SK-N-SH (cell line): ENCODE measurements at regions not wholly inside any gene's neighbourhood (a gene's known extent, or its start where the extent isn't known, plus 50 kb on each side); places are given as distances from the start of the nearest gene placed in this dataset.
A peak's percentile ranks its signal among the peaks of the same experiment; 100 is the strongest.
"Not testable (repeated sequence)": the region's sequence is repeated elsewhere in the genome, so short reads cannot be mapped to it uniquely, and the experiment has no call there.

Source experiments
- CTCF ChIA-PET: fragments of 300-600, 350-600 bp; formaldehyde crosslinking; extraction: SDS; loops from one replicate; lab custom pipeline; 2021; lab: Yijun Ruan, JAX
- POLR2A ChIA-PET: fragments of 350-600 bp; sonication (Branson Sonifier 250); formaldehyde crosslinking; extraction: SDS; loops from one replicate; lab custom pipeline; 2020; ENCODE audit warnings: antibody characterized with exemption, inconsistent platforms; lab: Yijun Ruan, JAX
- DNase-seq: peaks from one replicate; pipeline ENCODE4 v3.0.0; 2012
- H2AFZ ChIP-seq: fragments of 200-600 bp; sonication (generic); 2 replicates; pipeline ENCODE4 v1.8.1; 2016; ENCODE audit warnings: antibody characterized with exemption, mild to moderate bottlenecking, low read depth
- H3F3A ChIP-seq: fragments of 200-600 bp; sonication (generic); replicated peaks from 2 replicates; pipeline ENCODE3; 2016; ENCODE audit warnings: antibody characterized with exemption, mild to moderate bottlenecking; ENCODE audit not compliant: insufficient read depth
- H3K27ac ChIP-seq, 2 experiments: fragments of 200-500 bp in 1 of 2; fragments of 200-600 bp in 1 of 2; sonication (Bioruptor generic) in 1 of 2; sonication (generic), shearing (Covaris generic) in 1 of 2; 2 replicates each; pipeline versions ENCODE4 v1.5.1 to v1.6.1; 2014 to 2016; ENCODE audit warnings: low read depth in 2 of 2, inconsistent platforms in 1 of 2, low read length in 1 of 2, mild to moderate bottlenecking in 1 of 2, mixed read lengths in 1 of 2
- H3K27me3 ChIP-seq: fragments of 200-600 bp; sonication (generic), shearing (Covaris generic); 2 replicates; pipeline ENCODE4 v1.6.1; 2016; ENCODE audit warnings: mixed run types; ENCODE audit not compliant: insufficient read depth
- H3K36me3 ChIP-seq, 2 experiments: fragments of 200-500 bp in 1 of 2; fragments of 200-600 bp in 1 of 2; sonication (Bioruptor generic) in 1 of 2; sonication (generic) in 1 of 2; replicated peaks in 1 of 2; 2 replicates each; pipeline versions ENCODE3 to v1.5.1; 2014 to 2016; ENCODE audit warnings: low read length in 1 of 2, mild to moderate bottlenecking in 1 of 2; ENCODE audit not compliant: insufficient read depth in 2 of 2, control insufficient read depth in 1 of 2
- H3K4me1 ChIP-seq, 2 experiments: fragments of 200-500 bp in 1 of 2; fragments of 200-600 bp in 1 of 2; sonication (Bioruptor generic) in 1 of 2; sonication (generic), shearing (Covaris generic) in 1 of 2; 2 replicates each; pipeline versions ENCODE4 v1.5.1 to v1.6.1; 2014 to 2016; ENCODE audit warnings: low read depth in 1 of 2, low read length in 1 of 2, mixed run types in 1 of 2; ENCODE audit not compliant: insufficient read depth in 2 of 2, control insufficient read depth in 1 of 2
- H3K4me2 ChIP-seq: fragments of 200-600 bp; sonication (generic), shearing (Covaris generic); 2 replicates; pipeline ENCODE4 v1.6.1; 2017; ENCODE audit warnings: mixed run types
- H3K4me3 ChIP-seq, 2 experiments: fragments of 200-500 bp in 1 of 2; fragments of 200-600 bp in 1 of 2; sonication (Bioruptor generic) in 1 of 2; sonication (generic), shearing (Covaris generic) in 1 of 2; 2 replicates each; pipeline versions ENCODE4 v1.5.1 to v1.8.1; 2014 to 2016; ENCODE audit warnings: low read depth in 2 of 2, inconsistent platforms in 1 of 2, low read length in 1 of 2, mild to moderate bottlenecking in 1 of 2, mixed read lengths in 1 of 2, moderate library complexity in 1 of 2
- H3K79me2 ChIP-seq: fragments of 200-600 bp; sonication (generic); 2 replicates; pipeline ENCODE4 v1.8.1; 2017; ENCODE audit warnings: mild to moderate bottlenecking; ENCODE audit not compliant: insufficient read depth
- H3K9ac ChIP-seq: fragments of 200-600 bp; sonication (generic); 2 replicates; pipeline ENCODE4 v1.6.1; 2017; ENCODE audit warnings: mixed run types
- H3K9me2 ChIP-seq: fragments of 200-600 bp; sonication (generic); 2 replicates; pipeline ENCODE4 v1.6.1; 2017; ENCODE audit warnings: mixed run types
- H3K9me3 ChIP-seq: fragments of 200-600 bp; sonication (generic); 2 replicates; pipeline ENCODE4 v1.6.1; 2017; ENCODE audit warnings: mixed run types, mild to moderate bottlenecking, moderate library complexity
- H4K20me1 ChIP-seq: fragments of 200-600 bp; sonication (generic); 2 replicates; pipeline ENCODE4 v1.6.1; 2017; ENCODE audit warnings: mild to moderate bottlenecking, mixed run types; ENCODE audit not compliant: insufficient read depth
- CHD2 ChIP-seq: fragments of 150-350 bp; IDR thresholded peaks from 2 replicates; pipeline ENCODE4 v1.6.1; 2018; ENCODE audit warnings: low read length; ENCODE audit not compliant: partially characterized antibody
- EP300 ChIP-seq, 2 experiments: IDR thresholded peaks; 2 replicates each; pipeline versions ENCODE4 v1.4.0 to v1.6.1; 2012; ENCODE audit warnings: borderline replicate concordance in 1 of 2, low read depth in 1 of 2, low read length in 1 of 2
- FOXJ3 ChIP-seq: sonication (generic); formaldehyde crosslinking; IDR thresholded peaks from 2 replicates; pipeline ENCODE4 v1.5.1; 2020; ENCODE audit warnings: mild to moderate bottlenecking, missing genetic modification reagents
- NFIC ChIP-seq: IDR thresholded peaks from 2 replicates; pipeline ENCODE4 v1.4.0; 2012; ENCODE audit warnings: borderline replicate concordance
- PBX3 ChIP-seq: IDR thresholded peaks from 2 replicates; pipeline ENCODE4; 2012
- RCOR1 ChIP-seq: fragments of 150-350 bp; IDR thresholded peaks from 2 replicates; pipeline ENCODE4 v1.6.1; 2017; ENCODE audit warnings: antibody characterized with exemption, low read length
- TCF12 ChIP-seq: IDR thresholded peaks from 2 replicates; pipeline ENCODE4 v1.4.0; 2012
- WGBS: methylation state at CpG from one replicate; pipeline ENCODE4 v1.1.6; 2017; ENCODE audit warnings: low lambda C conversion rate; 5-methylcytosine and 5-hydroxymethylcytosine counted together

GRCh38 chr12:54105809-54106208 is 52.2 kb downstream of the HOXC4 start:
- H3K9me3 ChIP-seq, H3K36me3 ChIP-seq, H3F3A ChIP-seq, H3K27me3 ChIP-seq, H3K4me2 ChIP-seq, H3K79me2 ChIP-seq, H3K4me3 ChIP-seq, H4K20me1 ChIP-seq, H3K4me1 ChIP-seq, H3K9ac ChIP-seq, H2AFZ ChIP-seq, H3K9me2 ChIP-seq, POLR2A ChIA-PET, DNase-seq, CTCF ChIA-PET, H3K27ac ChIP-seq: not testable (repeated sequence)
- 79% methylated on average over 2 of the region's 2 CpGs for WGBS

- CTCF ChIA-PET, H3K27ac ChIP-seq, H3K9ac ChIP-seq, POLR2A ChIA-PET, H3K27me3 ChIP-seq, DNase-seq, H3F3A ChIP-seq, H3K36me3 ChIP-seq, H4K20me1 ChIP-seq, H3K9me2 ChIP-seq, H3K9me3 ChIP-seq, H3K79me2 ChIP-seq, H3K4me1 ChIP-seq, H3K4me3 ChIP-seq, H3K4me2 ChIP-seq, H2AFZ ChIP-seq: not testable (repeated sequence)
- 76% methylated on average over 21 of the region's 29 CpGs for WGBS
These were observed 52.6 kb downstream of the HOXC4 start for GRCh38 chr12:54106252-54106651.

- POLR2A ChIA-PET, H3K9ac ChIP-seq, H3F3A ChIP-seq, H3K27ac ChIP-seq, H3K27me3 ChIP-seq, H3K4me2 ChIP-seq, H4K20me1 ChIP-seq, H3K79me2 ChIP-seq, DNase-seq, H3K36me3 ChIP-seq, H3K4me1 ChIP-seq, H3K4me3 ChIP-seq, H3K9me2 ChIP-seq, H2AFZ ChIP-seq, CTCF ChIA-PET, H3K9me3 ChIP-seq: not testable (repeated sequence)
- WGBS = 89% methylated on average over 53 of the region's 56 CpGs
These were observed 53.4 kb downstream of the HOXC4 start for GRCh38 chr12:54106803-54107579.

- CTCF ChIA-PET, H3K9me2 ChIP-seq, H2AFZ ChIP-seq, POLR2A ChIA-PET, H3K9me3 ChIP-seq, H3K36me3 ChIP-seq, H3K27ac ChIP-seq, H3K4me3 ChIP-seq, H3F3A ChIP-seq, H3K4me2 ChIP-seq, H3K27me3 ChIP-seq, H3K79me2 ChIP-seq, H3K9ac ChIP-seq, H4K20me1 ChIP-seq: not testable (repeated sequence)
- DNase-seq = peak; percentile 63
- 80% methylated on average over 1 of the region's 6 CpGs for WGBS
- H3K4me1 ChIP-seq = peaks cover 0 to 11% of the 10 kb centered on the region in 2 experiments; a peak in 1 of 4 replicates
- peak; percentile 23; the same call in 1 of the 2 replicates for TF ChIP-seq RCOR1
- peak; percentile 23 for TF ChIP-seq CHD2
- TF ChIP-seq PBX3 = peak; percentile 90
- TF ChIP-seq NFIC = peak; percentile 60
- peak in 1 of 2 experiments; percentile 60; a peak in 1 of 4 replicates for TF ChIP-seq EP300 (IDR thresholded peaks at IDR 0.05; ENCODE audit: borderline replicate concordance in 1 of 2, low read depth in 1 of 2, low read length in 1 of 2)
- peak; percentile 54; the same call in 1 of the 2 replicates for TF ChIP-seq FOXJ3
- peak; percentile 55; the same call in 1 of the 2 replicates for TF ChIP-seq TCF12
These were observed 58.7 kb downstream of the HOXC4 start for GRCh38 chr12:54112336-54112735.

- H2AFZ ChIP-seq, CTCF ChIA-PET, H3K27me3 ChIP-seq, H3K79me2 ChIP-seq, H3K36me3 ChIP-seq, H4K20me1 ChIP-seq, H3F3A ChIP-seq, DNase-seq, POLR2A ChIA-PET, H3K9me2 ChIP-seq, H3K4me2 ChIP-seq, H3K27ac ChIP-seq, H3K9me3 ChIP-seq, H3K4me3 ChIP-seq, H3K9ac ChIP-seq: not testable (repeated sequence)
- WGBS = 55% methylated on average over 6 of the region's 6 CpGs
- peaks cover 0 to 13% of the 10 kb centered on the region in 2 experiments; a peak in 1 of 4 replicates for H3K4me1 ChIP-seq
These were observed 62.4 kb downstream of the HOXC4 start for GRCh38 chr12:54116055-54116454.
